ENCODE measurements at regions not wholly inside any gene's neighbourhood (a gene's known extent, or its start where the extent isn't known, plus 50 kb on each side); places are given as distances from the start of the nearest gene placed in this dataset.

DNA sequence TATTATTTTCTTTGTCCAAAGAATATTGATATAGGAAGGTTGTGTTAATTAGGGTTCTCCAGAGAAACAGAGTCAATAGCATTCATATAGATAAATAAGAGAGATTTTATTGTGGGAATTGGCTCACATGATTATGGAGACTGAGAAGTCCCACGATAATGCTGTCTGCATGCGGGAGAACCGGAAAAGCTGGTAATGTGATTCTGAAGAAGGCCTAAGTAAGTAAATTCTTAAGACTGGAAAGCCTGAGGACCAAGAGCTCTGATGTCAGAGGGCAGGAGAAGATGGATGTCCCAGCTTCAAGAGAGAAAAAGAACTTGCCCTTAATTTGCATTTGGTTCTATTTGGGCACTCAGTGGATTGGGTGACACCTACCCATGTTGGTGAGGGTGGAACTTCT is 307.4 kb upstream of the C9orf72 start:
- DNase-seq (ENCODE audit: low read depth in 3 of 3), result no peak

DNA sequence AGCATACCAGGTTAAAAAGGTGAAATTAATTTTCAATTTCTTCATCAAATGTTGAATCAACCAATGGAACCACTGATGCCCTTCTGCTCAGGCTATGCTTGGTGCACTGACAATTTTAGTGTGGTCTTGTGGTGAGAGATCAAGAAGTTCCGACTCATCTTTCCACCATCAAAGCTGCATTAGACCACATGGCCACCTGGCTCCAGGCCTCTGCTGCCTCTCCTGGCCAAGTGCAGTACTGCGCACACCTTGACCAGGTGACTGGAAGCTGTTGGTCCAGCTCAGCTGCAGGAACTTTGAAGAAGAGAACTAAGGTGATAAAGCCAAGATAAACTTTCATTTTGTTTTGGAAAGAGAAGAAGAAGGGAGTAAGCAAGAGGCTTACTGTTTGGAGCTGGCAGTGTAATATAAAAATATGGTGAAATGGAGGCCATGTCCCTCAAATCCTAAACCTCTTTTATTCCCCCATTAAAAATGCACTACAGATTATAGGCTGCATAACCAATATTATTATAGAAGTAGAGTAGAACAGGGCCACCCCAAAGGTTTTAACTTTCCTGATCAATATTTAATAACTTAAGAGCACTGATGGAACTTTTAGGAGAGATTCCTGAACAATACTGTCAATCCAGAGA is 315.5 kb upstream of the C9orf72 start:
- DNase-seq (ENCODE audit: low read depth in 3 of 3), result peak in 2 of 3 experiments; percentile 6 to 49

DNA sequence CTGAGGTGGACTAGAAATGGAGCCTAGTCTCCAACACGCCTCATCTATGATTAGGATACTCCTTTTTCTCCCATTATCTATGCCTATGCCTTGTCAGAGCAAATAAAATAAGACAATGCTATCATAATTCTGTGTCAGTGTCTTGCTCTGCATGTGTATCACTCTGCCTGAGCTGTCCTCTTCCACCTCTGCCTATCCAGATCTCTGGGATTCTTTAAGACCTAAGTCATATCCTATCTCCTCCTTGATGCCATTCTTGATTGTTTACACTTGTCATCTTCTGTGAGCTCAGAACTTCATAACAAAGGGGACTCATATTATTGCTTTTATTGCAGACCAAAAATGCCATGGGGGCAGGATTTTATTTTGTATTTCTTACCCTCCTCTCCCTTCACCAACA is 351.2 kb upstream of the C9orf72 start:
- DNase-seq (ENCODE audit: low read depth in 3 of 3), result no peak

DNA sequence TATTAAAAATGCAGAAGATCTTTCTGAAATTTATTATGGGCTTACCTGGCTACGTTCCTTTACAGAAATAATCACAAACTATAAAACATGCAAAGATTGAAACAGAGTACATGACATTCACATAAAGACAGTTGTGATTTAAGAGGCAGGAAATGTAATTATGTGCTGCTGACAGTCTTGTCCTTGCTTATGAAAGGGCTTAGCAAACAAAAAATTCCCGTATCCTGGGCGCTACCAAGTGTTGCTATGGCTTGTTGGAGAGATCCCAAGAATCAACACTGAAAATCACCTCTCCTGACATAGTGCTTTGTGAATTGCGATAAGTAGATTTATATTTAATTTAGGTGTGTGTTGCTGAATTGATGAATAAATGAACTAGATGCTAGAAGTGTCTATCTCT is 352.5 kb upstream of the C9orf72 start:
- no peak for DNase-seq (ENCODE audit: low read depth in 3 of 3)

DNA sequence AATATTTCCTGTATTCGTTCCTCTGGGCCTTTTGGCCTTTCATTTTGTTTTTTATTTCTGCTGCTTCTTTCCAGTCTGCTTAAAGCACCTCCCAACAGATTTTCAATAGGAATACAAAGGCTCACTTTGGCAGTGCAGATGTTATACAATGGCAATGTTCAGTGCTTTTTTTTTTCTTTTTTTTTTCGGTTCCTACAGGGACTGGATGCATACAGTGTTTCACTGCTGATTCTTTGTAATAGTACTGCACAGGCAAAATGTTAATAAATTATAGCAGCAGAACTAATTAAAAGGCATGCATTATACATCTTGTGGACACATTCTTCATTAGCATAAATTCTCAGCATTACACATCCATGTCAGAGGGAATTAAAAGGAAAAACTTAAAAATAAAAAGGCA is 356.6 kb upstream of the C9orf72 start:
- no peak for DNase-seq (ENCODE audit: low read depth in 3 of 3)

DNA sequence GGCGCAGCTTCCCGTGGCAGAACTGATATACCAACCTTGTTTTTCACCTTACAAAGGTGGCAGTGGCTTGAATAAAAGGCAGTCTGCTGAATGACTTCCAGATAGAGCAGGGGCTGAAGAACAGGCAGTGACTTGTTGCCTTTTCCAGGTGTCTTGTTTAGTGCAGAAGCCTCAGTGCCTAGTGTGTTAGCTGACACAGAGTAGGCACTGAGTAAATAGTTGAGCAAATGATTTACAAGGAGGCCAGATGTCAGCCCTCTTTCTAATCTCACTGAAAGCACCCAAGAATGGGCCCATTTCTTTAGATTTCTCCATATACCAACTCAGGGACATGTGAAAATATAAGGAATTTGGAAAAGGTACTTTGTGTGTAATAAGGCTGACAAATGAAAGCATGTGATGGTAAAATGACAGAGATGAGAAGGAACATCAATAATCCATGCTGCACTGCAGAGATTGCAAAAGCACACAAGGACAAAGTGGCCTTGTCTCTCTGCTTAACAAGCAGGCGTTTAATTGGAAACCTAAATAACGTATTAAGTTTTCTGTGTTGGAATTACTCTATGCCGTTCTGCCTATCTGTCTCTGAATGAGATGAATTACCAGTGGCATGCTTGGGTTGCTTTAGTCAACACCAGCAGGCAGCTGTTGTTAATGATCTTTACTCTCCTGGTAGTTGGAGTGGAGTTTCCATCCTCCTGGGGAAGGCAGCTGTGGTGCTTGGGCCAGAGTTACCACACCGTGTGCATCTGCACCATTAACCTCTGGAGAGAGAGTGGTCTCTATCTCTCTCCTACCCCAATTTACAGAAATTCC is 360.1 kb upstream of the C9orf72 start:
- no peak for DNase-seq (ENCODE audit: low read depth in 3 of 3)

DNA sequence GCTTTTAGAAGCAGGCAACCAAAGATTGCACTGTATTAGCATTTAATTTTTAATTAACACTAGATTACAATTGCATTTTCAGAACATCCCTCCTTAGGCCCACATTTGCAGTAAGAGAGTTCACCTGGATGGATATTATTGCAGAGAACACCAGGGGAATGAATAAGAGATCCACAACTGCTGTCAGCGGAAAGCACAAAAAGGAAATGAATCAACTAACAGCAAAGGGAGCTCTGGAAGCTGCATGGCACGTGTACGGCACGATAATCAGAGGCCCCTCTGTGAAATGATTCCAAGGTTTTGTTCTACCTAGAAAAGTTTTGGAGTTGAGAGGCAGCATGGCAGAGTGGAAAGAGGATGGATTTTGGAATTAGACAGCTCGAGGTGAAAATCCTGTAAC is 361.2 kb upstream of the C9orf72 start:
- no peak for DNase-seq (ENCODE audit: low read depth in 3 of 3)

DNA sequence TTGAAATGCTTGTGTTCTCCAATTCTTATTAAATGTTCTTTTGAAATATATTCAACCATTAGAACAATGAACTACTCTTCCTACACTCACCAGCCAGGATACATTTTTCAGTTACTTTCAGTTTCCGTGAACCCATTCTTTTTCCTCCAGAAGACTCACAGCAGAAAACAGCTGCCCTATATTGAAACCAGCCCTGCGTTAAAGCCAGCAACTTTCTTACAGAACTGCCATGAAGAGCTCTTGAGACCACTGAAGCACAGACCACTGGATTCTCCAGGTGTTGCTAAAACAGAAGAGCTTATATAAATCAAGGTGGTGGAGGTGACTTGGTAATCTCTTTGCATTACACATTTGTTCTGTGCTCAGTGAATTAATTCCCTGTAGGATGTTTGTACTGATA is 365.9 kb upstream of the C9orf72 start:
- DNase-seq (ENCODE audit: low read depth in 3 of 3), result no peak

DNA sequence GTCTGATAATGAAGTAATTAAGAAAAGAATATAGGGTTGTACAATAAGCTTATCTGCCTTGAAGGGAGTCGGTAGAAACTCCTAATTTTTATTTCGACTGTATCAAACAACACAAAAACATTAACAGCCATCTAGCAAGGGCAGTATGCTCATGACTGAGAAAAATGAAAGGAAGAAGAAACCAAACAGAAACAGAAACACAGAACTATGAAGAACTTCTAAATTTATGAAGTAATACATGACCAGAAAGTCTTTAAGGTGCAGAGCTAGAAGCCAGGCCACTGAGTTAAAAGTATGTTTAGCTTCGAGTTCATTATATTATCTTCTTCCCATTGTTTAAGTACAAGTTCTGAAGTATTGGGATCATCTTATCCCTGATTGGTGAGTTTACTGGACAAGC is 367.3 kb upstream of the C9orf72 start:
- no peak for DNase-seq (ENCODE audit: low read depth in 3 of 3)

DNA sequence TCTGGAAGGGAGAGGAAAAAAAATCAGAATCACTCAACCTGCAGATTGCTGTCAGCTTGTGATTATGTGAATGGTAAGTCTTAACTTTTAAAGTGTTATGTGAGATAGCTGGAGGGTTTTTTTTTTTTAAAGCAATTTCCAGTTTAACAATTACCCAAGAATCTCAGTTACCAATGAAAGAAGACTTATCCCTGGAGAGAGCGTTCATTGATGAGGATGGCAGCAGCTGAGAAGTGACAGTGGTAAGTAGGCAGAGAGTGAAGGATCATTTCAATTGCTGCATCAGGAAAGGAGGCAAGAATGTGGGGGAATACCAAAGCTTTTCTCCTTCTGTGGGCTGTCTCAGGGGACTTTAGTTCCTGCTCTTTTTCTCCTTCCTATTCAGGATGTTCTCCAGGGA is 370.2 kb upstream of the C9orf72 start:
- no peak for DNase-seq (ENCODE audit: low read depth in 3 of 3)

DNA sequence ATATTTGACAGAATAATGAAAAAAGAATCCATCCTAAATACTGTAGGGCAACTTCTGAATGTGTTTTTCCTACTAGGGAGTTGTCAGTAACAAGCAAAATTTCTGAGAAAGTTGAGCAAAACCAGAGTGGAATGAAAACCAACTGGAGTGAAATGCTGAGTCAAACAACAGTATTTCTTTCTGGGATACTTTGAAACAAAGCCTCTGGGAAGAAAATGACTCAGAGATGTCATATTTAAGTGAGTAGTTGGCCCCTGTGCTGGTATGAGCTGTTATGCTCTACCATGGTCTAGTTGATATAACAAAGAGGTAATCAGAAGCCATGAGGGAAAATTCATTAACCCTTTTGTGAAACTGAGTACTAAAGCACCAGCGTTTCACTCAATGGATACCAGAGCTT is 372.1 kb upstream of the C9orf72 start:
- no peak for DNase-seq (ENCODE audit: low read depth in 3 of 3)

DNA sequence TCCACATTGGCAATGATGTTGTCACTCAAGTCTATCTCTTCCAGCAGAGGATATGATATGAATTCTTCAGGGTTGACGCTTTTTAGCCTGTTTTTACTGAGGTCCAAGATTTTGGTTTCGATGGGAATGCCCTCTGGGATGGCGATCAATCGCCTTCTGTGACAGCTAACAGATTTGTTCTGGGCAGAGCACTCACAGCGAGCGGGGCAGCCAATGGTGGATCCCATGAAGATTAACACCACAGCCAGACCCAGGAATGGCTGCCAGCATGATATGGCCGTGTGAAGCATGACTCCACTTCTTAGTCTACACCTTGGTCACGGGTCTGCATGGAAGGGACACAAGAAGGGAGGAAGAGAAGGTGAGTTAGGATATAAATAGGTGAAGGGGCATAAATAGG is 377.1 kb upstream of the C9orf72 start:
- DNase-seq (ENCODE audit: low read depth in 3 of 3), result no peak

DNA sequence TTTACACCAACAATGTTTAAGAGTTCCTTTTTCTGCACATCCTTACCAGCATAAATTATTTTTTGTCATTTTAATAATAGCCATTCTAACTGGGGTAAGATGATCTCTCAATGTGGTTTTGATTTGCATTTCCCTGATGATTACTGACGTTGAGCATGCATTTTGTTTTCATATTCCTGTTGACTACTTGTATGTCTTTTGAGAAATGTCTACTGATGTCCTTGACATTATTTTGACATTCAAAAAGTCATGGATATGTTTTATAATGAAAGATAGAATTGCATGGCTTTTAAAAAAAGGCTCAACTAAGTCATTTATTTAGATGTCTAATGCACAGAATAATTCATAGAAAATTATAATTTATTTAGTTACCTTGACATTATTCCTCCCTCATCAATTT is 381.6 kb upstream of the C9orf72 start:
- DNase-seq (ENCODE audit: low read depth in 3 of 3), result no peak

DNA sequence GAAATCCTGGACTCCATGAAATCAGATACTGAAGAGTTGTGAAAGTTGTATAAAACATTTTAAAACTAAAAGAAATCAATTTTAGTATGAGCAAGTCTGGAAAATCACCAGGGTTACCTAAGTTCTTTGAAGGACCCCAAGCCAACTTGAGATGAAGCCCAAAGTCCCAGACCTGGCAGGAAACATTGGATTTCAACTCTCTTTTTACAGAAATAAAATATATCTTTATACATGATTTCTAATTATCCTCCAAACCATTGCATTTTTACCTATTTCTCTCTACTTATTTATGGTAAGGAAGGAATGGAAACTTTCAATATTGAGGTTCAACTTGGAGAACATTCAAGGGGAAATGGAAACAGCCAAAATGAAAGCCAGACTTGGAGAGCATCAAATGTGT is 390.6 kb upstream of the C9orf72 start:
- no peak for DNase-seq (ENCODE audit: low read depth in 3 of 3)

DNA sequence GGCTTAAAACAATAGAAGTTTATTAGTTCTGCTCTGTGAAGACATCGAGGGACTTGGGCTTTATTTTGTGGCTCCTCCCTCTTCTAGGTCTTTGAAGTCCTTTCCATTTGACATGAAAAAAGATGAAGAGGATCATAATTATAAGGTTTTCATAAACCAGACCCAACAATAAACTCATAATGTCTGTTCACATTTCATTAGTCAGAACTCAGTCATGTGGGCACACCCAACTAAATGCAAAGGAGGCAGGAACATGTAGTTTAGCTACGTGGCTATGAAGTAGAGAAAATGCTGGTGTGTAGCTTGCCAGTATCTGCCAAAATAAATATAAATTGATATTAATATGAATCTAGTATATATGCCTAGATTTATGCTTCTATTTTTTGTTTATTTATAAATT is 393.9 kb upstream of the C9orf72 start:
- DNase-seq (ENCODE audit: low read depth in 3 of 3), result no peak

DNA sequence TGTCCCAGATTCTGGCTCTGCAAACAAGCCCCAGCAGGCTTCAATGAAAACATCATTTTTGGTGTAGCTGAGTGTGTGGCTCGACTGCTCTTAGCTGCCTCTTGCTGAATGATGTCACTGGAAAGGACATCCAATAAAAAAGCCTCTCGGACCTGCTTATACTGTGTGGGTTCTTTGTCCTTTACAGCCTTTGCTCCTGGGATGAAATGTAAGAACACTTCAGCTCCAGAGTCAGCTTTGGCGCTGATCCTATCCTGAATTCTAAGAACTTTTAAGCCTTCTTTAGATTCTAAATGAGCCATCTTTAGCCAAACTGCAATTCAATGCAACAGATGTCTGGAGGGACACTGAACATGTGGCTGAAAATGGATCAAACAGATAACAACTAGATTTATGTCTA is 404.6 kb upstream of the C9orf72 start:
- DNase-seq (ENCODE audit: low read depth in 3 of 3), result no peak

DNA sequence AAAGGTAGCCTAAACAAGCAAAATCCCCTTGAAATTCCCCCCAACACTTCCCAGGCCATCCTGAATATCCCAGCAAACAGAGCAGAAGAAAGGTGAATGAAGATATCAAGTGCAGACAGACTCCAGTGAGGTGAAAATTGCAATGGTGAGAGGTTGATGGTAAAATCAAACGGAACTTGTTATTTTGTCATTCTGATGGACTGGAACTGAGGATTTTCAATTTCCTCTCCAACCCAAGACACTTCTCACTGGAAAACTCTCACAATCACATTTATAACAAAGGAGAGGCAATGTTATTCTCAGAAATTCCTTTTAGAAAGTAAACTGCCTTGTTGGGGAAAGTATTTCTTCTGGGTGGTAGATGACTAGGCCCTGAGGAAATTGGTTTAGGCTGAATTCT is 412.4 kb upstream of the C9orf72 start:
- no peak for DNase-seq (ENCODE audit: low read depth in 3 of 3)

DNA sequence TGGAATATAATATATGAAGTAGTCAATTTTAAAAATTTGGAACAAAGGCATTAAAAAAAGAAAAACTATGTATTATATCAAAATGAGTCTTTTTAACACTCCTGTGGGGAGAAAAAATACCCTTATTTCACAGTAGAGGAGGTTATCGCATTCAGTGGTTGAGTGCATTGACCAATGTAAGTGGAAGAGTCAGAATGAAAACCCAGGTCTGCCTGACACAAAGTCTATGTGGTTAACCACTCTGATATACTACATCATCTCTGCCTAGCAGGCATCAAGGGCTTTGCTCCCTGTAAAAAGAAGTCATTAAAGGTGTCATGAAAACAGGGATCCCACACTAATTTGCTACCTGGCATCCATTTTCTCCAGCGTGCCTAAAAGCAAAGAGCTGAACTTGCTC is 417.2 kb upstream of the C9orf72 start:
- DNase-seq (ENCODE audit: low read depth in 3 of 3), result no peak

DNA sequence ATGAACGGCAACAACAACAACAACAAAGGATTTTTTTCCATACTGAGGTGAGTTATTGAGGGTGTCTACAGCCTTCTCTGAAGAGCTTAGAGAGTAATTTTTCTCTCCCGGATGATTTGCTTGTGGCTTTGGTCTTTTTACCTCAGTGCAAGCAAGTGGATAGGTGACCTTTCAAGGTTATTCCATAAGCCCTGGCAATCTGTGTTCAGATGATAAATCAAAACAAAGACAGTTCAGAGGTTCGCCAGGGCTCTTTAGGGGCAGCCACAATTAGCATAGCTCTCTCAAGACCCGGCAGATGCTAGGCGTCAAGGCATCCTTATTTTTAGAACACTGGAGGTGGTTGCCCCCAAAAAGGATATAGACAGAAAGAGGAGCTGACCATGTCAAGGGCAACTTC is 417.9 kb upstream of the C9orf72 start:
- no peak for DNase-seq (ENCODE audit: low read depth in 3 of 3)

DNA sequence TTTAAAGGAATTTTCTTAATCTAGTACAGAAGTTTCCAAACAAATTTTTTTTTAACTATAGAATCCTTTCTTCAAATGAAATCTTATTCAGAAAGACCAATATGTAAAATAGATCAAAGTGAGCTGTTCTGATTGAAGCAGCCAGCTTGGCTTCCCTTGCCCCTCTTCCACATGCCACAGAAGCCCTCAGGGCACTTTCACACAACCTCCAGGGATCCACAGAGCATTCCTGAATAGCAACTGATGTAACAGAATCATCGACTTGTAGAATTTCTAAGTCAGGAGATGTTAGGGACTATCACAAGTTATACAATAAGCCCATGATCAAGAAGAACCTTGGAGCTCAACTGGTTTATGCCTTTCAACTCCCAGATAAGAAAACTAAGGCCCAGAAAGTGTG is 427.8 kb upstream of the C9orf72 start:
- no peak for DNase-seq (ENCODE audit: low read depth in 3 of 3)

DNA sequence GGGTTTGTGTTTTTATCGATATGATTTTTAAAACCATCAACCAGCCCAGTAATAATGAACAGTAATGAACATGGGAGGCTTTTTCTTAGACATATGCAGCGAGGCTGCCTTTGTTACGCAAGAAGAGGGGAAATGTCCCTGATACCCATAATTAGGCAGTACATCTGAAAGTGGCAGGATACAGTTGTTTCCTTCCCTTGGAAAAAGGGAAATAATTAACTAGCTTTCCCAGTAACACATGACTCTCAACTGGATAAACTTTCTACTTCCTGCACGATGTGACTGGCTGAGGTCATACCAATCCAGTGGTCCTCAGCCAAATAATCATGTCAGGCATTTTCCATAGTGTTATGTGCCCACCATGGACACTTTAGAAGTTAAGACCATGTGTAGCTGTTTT is 431.6 kb upstream of the C9orf72 start:
- DNase-seq (ENCODE audit: low read depth in 3 of 3), result no peak

DNA sequence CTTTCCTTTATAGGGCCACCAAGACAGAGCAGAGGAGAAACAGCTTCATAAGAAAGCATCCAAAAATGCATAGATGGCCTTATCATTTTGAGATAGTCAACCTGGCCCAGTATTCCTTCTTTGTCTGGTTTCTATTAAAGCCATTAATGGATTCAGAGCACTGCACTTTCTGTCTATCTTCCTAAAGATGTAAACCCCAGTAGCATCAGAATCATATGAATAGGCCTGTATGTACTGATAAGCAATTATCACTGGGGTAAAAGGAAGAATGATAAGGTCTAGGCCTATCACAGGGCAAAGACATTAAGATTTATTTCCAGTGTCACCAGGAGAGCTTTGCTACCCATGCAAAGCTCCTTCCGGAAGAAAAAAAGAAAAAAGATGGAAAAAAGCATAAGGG is 432.5 kb upstream of the C9orf72 start:
- DNase-seq (ENCODE audit: low read depth in 3 of 3), result no peak

DNA sequence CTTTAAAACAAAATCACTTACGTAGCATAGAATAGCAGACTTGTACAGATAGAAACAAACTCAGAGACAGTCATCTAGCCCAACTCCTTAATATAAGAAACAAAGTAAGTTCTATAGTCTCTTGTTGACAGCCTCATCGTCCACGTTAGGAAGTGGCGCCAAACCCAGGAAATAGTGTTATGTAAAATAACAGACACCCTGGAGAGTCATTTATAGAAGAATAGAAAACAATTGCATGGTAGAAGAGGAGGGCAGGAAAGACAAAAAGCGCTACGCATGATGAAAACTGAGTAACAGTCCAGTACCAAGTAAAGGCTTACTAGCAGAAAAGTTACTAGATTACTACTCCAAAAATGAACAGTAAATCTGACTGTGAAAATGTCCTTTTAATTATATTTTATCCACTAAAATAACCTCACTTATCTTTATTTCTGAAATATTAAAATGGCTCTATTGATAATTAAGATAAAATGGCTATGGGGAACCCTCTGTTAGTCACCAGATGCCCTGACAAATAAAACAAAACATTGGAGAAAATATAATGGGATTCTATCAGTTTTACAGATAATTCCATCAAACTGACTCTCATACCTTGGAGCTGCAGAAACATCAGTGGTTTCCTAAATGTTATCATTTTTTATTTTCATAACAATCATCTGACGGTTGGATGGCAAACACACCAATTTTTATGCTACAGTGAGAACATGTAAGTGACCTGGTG is 434.0 kb upstream of the C9orf72 start:
- DNase-seq (ENCODE audit: low read depth in 3 of 3), result no peak

Data from stimulated activated CD4-positive, alpha-beta T cell treated with anti-CD3 and anti-CD28 coated beads, TNF-alpha, amount 100 ng/mL, for 24 hours (primary cell).